GM19468 (cell line): ENCODE measurements at regions not wholly inside any gene's neighbourhood (a gene's known extent, or its start where the extent isn't known, plus 50 kb on each side); places are given as distances from the start of the nearest gene placed in this dataset.

Experiments
- ATAC-seq: cut with Tn5 transposase; IDR thresholded peaks from one replicate; pipeline ENCODE4 v1.9.1; 2021; ENCODE audit warnings: mild to moderate bottlenecking, moderate library complexity, moderate number of reproducible peaks; ENCODE audit not compliant: unreplicated experiment; ENCODE audit errors: extremely low read depth

GRCh38 chr7:118657391-118658005 lies 433.0 kb downstream of the ANKRD7 start:
- ATAC-seq, result peak; percentile 56

DNA sequence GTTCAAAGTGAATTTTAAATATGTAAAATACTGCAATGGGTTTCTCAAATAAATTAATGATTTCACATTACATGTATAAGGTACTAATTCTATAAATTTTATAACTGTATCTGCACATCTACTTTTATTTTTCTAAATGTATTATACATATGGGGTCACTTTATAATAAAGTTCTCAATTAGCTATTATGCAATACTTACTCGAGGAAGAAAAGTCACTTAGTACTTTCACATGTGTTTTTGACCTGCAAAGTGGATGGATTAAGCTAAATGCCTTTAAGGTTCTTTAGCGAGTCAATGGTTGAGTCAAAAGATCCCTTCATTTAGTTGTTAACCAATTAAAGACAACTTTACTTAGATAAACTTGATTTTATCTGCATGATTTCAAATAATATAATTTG lies 437.8 kb downstream of the ANKRD7 start:
- no peak for ATAC-seq

DNA sequence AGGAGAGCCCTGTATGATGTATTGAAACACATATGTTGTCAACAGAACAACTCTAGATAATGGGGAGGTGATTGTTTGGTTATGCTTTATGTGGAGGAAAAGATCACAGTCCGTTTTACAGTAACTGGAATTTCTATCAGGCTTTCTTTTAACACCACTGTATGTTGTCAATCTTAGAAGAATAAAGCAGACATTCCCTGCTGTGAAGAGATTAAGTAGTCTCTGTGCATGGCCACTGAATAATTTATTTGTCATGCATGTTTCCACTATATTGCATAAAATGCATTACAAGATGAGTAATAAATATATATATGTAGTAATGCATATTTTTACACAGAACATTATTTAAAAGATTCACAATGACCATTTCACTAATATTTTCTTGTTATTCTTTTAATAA lies 440.0 kb downstream of the ANKRD7 start:
- no peak for ATAC-seq

GRCh38 chr7:118671149-118671548 lies 446.6 kb downstream of the ANKRD7 start:
- ATAC-seq, result no peak

DNA sequence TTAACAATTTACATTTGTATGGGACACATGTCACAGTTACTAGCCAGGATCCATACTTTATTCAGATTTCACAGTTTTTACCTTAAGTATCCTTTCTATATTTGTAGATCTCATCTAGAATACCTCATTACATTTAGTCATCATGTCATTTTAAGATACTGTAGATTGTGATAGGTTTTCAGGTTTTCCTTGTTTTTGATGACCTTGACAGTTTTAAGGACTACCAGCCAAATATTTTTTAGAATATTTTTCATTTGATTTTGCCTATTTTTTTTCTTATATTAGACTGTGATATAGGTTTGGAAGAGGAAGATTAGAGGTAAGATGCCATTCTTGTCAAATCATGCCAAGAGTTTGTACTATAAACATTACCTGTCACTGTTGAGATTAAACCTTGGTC lies 460.3 kb downstream of the ANKRD7 start:
- ATAC-seq, result no peak

DNA sequence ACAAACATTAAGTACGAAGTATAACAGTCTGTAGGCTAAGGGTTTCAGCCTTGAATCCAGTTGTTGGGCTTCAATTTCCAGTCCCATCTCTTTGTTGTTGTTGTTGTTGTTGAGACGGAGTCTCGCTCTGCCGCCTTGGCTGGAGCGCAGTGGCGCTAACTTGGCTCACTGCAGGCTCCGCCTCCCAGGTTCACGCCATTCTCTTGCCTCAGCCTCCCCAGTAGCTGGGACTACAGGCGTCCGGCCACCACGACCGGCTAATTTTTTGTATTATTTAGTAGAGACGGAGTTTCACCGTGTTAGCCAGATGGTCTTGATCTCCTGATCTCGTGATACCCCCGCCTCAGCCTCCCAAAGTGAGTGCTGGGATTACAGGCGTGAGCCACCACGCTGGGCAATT lies 464.9 kb downstream of the ANKRD7 start:
- ATAC-seq, result no peak

- ATAC-seq, result no peak
Measured at GRCh38 chr7:118696879-118697278, 472.4 kb downstream of the ANKRD7 start.

- no peak for ATAC-seq
Measured at GRCh38 chr7:118699222-118699621, 474.7 kb downstream of the ANKRD7 start.

DNA sequence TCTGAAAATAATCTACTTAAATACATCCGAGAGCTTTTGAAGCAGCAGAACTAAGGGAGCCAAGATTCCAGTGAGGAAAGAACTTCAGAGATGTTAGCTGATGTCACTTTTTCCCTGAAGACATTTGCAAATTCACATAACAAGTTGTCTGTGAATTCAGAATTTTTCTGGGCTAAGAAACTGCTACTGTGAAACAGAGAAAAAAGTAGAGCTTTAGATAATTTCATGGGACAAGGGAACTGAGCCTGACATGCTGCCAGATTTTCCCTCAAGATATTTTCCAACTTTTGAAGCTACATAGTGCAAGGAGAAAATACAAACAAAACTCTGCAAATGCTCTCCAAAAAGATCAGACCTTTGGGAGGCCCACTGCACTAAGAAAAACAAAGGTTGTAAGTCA lies 484.2 kb downstream of the ANKRD7 start:
- no peak for ATAC-seq

DNA sequence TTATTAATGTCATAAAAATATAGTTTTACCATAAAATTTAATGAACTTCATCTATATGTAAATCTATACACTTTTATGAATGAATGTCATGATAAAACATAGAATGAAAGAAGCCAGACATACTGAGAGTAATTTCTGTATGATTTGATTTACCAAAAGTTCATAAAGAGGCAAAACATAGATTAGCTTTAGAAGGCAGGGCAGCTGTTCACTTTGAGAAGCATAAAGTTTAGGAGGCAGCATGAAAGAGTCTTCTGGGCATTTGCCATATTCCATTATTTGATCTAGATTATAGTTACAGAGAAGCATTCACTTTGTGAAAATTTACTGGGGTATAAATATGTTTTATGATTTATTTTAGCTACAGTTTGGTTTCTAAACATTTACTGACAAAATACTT lies 487.2 kb downstream of the ANKRD7 start:
- no peak for ATAC-seq

DNA sequence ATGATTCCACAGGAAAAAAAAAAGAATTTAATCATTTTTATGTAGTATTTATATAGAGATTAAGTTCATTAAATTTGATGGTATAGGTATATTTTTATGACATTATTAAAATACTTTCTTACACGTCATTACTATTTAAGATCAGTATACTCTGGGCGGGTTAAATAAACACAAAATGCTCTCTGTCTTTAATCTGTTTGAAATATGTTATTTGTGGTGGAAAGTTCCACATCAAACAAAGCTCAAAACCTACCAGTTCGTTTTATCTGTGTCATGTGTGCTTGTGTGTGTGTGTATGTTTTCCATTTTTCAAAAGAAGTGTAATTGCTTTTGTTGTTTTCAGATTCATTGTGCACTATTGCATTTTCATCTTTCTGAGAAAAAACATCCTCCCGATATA lies 488.5 kb downstream of the ANKRD7 start:
- no peak for ATAC-seq

GRCh38 chr7:118720632-118721031 lies 496.1 kb downstream of the ANKRD7 start:
- ATAC-seq, result no peak

DNA sequence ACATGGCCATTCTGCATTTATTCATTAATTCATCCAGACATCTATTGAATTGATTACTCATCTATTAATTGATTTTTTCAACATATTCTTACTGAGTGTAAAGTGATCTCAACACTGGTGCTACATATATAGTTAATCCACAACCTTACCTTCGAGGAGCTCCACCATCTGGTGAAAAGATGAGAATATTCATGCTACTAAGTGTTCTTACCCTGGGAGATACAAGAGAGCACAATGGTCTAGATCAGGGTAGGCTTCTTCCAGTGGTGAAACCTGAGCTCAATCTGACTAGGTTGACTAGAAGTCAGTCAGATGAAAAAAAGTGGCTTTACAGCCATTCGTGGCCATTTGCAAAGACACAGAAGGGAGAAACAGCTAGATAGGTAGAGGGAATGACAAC lies 507.4 kb downstream of the ANKRD7 start:
- no peak for ATAC-seq

GRCh38 chr7:118734541-118734940 lies 510.0 kb downstream of the ANKRD7 start:
- ATAC-seq, result no peak

- ATAC-seq, result no peak
Measured at GRCh38 chr7:118735441-118735840, 510.9 kb downstream of the ANKRD7 start.

DNA sequence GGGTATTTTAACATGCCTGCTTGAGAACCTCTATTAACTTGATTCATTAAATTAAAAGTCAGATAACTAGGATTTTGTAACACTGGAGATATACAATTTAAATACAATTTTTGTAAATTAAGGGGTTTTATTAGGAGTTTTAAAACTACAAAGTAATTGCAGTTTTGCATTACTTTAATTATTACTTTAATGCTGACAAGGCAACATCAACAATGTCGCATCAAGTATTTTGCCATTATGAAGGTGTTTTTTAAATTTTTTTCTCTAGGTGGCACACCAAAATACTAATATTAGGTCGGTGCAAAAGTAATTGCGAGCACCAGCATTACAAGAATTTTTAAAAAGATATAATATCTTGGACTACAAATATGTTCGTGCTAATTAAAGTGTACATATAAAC lies 513.4 kb downstream of the ANKRD7 start:
- no peak for ATAC-seq

- no peak for ATAC-seq
Measured at GRCh38 chr7:118745927-118746326, 521.4 kb downstream of the ANKRD7 start.

DNA sequence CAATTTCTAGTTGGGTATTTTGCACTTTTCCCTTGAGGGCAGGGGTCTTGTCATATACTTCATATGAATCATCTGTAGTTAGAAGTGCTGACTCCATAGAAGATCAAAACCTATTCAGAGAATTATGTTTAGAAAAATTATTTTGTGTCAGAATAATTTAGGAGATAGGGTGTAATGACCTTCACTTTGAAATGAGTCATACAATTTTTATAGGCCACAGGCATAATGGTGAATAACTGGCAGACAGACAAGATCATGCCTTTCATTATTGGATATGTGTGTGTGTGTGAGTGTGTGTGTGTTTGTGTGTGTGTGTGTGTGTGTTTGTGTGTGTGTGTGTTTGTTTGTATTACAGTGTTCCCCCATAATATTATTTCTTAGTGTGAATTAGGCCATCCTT lies 523.0 kb downstream of the ANKRD7 start:
- no peak for ATAC-seq

- no peak for ATAC-seq
Measured at GRCh38 chr7:118753479-118753878, 529.0 kb downstream of the ANKRD7 start.

- ATAC-seq, result no peak
Measured at GRCh38 chr7:118754608-118755007, 530.1 kb downstream of the ANKRD7 start.

GRCh38 chr7:118755067-118755625 lies 530.6 kb downstream of the ANKRD7 start:
- ATAC-seq, result no peak

DNA sequence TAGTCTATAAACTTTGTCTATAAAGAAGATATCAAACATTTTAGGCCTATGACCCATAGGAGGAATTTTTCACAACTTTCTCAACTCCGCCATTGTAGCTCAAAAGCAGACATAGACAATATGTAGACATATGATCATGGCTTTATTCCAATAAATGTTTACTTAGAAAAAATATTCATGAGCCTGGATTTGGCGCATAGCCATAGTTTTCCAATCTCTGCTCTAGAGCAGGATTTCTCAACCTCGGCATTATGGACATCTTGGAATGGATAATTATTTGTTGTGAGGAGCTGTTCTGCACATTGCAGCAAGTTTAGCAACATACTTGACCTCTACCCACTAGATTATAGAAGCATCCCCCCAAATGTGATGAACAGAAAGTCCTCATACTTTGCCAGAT lies 532.6 kb downstream of the ANKRD7 start:
- no peak for ATAC-seq
